ENCODE measurements at regions not wholly inside any gene's neighbourhood (a gene's known extent, or its start where the extent isn't known, plus 50 kb on each side); places are given as distances from the start of the nearest gene placed in this dataset.

- DNase-seq, result no peak
Observed at GRCh38 chr12:114302606-114303315, 103.2 kb downstream of the TBX5 start.

DNA sequence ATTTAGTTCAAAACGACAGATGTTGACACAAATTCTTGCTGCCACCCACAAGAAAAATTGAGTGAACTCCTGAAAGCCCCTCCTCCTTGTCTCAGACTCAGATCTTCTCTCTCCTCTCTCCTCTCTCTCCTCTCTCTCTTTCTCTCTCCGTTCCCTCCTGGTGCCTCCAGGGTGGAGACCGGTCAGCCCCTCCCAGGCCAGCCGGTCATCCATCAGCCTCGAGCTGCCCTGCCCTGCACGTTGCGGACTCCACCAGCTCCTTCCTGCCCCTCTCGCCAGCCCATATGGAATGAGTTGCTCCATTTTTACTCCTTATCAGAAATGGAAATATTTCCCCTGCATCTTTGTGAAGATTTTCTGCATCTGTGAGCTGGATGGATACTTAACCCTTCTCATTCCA, 103.8 kb downstream of the TBX5 start:
- DNase-seq, result no peak

GRCh38 chr12:114294303-114294685, 111.7 kb downstream of the TBX5 start:
- DNase-seq, result no peak

DNA sequence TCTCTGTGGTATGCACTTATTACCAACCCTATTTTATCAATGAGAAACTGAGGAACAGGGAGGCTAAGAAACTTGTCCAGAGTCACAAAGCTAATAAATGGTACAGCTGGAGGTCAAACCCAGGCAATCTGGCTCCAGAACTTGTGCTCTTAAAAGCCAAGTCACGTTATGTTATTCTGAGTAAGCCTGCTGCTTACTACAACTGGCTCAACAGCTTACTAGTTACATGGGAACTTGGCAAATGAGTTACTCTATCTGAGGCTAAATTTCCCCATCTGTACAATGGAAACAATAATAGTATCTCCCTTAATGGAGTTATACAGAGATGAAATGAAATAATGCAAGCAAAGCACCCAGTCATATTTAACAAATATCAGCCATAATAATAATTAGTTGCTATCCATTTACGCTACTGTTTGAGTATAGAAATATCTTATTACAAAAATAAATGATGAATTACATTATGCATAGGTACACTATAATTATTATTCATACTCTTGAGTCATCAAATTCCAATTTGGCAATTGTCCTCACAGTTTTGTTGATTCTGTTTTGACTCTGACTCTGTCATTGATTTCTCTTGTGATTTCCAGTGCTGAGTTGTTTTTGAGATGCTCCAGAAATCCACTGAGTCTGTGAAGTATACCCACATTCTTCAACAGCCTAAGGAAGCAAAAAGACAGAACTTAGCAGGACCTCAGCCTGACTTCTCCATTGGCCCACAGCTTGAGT, 112.2 kb downstream of the TBX5 start:
- DNase-seq, result no peak

DNA sequence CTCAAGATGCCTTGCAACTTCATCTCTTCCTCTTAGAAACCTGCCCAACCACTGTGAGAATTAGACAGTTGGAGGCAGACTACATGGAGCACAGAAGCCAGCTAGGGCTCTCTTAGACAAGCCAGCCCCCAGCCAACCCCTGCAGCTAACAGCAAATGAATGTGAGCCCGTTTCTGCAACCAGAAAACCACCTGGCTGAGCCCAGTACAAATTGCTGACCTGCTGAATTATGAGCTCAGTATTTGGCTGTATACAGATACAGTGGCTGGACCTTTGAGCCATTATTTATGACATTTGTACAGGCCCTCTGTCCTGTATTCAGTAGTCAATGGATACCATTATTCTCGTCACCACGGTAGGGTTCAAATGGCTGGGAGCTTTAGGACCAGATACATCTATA, 112.9 kb downstream of the TBX5 start:
- DNase-seq, result no peak

DNA sequence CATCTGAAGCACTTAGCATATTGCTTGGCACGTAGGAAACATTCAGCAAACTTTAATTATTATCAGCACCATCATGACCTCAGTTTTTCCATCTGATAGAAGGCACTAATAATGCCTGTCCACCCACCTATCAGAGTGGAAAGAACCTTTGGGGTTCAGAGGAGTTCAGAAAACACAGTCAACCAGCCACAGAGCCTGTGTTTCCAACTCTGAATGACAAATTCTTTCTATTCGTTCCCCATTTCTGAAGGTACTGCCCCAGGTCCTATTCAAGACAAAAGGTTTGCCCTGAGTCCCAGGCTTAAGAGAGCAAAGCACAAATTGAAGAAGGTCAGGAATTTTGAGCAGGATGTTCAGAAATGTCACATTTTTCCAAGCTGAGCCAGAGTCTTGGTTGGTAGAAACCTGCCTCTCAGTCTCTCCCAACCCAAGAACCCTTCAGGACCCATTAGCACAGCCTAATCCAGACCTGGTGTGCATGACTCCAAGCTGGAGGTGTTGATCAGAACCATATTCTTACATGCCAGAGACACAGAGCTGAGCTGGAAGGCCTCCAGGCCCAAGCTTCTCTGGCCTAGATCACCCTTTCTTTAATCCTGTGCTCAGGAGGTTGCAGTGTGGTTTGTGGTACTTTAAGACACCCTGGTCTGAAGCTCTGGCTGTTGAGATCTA, 114.4 kb downstream of the TBX5 start:
- no peak for DNase-seq

DNA sequence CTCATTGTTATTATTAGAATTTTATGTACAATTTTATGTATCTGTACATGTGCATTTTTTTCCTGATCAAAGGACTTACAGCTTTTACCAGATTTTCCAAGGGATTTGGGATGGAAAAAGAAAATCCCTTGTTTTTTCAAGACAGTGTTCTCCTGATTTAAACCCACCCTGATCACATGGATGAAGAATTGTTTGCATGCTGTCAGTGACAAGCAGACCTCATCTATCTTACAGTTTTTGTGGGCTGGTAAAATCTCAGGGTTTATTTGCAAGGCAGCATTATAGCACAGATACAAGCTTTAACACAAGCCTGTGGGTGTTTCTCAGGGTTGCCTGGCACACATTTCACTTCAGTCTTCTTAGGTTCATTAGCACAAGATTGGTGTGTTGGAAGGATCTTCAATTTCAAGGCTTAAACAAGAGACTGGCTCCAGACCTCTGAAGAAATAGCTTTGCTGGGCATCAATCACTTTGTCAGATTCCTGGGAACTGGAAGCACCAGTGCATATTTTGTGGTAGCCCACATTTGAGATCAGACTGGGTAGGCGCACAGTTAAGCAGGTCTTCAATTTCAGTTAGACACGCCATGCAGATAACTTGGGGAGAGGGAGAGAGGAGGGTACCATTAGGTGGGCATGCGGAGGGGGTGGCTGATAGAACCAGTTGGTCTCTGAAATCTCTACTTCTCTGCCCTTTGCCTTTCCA, 118.0 kb downstream of the TBX5 start:
- DNase-seq, result no peak

GRCh38 chr12:114286145-114286544, 119.8 kb downstream of the TBX5 start:
- no peak for DNase-seq

DNA sequence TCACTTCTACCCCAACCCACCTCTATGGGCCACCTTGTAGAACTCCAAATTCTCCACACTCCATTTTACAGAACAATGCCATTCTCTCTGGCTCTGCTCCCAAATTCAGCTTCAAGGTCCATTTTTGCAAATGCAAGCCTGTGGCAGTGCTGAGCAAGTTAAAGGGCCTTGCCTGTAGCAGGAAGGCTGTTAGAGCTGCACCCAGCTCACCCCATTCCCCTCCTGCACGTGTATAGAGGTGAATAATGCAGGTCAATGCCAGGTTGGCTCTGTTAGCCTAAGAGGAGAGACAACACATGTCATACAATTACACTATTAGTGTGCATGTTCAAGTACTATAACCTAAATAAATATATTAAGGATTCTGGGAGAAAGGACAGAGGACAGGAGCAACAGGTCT, 120.4 kb downstream of the TBX5 start:
- no peak for DNase-seq

DNA sequence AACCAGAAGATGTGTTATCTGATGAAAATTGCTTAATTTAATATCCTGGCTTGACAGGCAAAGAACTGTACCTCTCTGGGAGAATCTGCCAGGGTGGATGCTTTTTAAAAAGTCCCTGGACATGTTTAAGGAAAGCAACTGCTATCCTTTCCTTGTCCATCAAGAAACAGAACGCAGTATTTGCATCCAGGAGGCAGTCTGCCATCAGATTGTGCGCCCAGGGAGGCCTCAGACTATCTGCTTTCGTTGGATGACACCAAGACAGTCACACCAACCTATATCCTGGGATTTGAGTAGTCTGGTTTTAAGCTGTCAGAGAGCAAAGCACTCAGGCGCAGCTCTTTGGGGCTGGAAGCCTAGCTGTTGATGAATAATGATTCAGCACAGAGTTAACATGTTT, 121.9 kb downstream of the TBX5 start:
- no peak for DNase-seq

- no peak for DNase-seq
Observed at GRCh38 chr12:114275932-114276785, 129.8 kb downstream of the TBX5 start.

DNA sequence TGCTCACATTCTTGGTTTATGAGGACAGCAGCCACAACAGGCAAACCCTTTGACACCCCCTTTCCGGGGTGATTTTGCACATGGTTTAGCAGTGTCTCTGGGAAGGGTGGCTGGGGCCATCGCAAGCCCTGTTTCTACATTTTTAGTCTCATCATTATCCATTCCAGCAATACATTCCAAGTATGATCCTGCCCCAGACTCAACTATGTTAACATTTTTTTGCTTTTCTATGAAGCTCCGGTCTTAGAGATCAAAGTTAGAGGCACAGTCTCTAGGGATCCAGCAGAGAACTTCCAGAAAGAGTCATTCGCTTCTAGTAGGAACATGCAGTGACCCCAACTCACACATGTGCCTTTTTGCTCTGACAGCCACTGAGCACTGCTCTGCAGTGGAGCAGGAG, 130.9 kb downstream of the TBX5 start:
- no peak for DNase-seq

DNA sequence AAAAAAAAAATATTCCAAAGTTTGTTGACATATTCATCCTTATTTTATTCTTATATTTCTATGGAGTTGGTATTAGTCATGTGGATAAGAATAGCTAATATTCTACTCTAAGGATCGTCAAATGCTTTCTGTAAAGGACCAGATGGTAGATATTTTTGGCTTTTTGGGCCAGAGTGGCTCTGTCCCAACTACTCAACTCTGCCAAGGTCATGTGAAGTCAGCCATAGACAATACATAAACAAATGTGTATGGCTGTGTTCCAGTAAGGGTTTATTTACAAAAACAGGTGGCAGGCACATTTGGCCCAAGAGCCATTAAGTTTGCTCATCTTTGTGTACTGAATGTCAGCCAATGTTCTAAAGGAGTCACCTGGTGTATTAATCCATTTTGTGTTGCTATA, 131.8 kb downstream of the TBX5 start:
- no peak for DNase-seq

DNA sequence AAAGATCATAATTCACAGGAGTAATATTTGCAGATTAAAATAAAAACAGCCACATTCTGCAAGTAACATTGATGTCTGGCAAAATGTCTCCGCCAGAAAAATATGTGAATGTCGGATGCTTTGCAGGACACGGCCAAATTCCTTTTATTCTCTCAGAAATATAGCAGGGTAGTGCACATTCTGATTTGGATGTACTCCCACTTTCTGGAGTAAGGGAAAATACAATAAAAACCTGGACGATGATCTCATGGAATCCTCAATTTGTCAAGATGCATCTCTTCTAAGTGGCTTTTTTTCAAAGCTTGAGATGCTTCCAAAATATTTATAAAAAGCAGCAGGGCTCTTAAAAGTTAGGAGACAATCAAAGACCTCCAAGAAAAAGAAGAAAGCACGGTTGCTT, 133.3 kb downstream of the TBX5 start:
- no peak for DNase-seq

- DNase-seq, result no peak
Observed at GRCh38 chr12:114272071-114272470, 133.9 kb downstream of the TBX5 start.

GRCh38 chr12:114269153-114269552, 136.8 kb downstream of the TBX5 start:
- DNase-seq, result peak in 2 of 3 experiments; percentile 22 to 31

DNA sequence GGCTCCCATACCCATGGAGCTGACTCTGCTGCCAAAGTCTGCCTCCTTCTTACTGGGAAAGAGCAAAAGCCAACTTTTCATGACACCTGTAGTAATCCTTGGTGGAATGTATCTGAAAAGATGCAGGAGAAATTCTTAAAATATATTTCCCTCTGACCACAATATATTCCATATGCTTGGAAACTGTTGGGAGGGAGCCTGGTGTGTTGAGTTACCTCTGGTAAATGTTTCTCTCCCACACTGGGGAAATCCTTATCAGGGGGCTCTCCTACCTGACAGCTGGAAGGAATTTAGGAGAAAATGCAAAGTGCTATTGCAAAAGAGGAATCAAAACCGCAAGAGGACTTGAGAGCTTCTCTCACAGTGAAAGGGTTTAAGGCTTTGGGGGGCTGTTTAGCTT, 139.4 kb downstream of the TBX5 start:
- DNase-seq, result no peak

GRCh38 chr12:114265036-114265435, 140.9 kb downstream of the TBX5 start:
- no peak for DNase-seq

DNA sequence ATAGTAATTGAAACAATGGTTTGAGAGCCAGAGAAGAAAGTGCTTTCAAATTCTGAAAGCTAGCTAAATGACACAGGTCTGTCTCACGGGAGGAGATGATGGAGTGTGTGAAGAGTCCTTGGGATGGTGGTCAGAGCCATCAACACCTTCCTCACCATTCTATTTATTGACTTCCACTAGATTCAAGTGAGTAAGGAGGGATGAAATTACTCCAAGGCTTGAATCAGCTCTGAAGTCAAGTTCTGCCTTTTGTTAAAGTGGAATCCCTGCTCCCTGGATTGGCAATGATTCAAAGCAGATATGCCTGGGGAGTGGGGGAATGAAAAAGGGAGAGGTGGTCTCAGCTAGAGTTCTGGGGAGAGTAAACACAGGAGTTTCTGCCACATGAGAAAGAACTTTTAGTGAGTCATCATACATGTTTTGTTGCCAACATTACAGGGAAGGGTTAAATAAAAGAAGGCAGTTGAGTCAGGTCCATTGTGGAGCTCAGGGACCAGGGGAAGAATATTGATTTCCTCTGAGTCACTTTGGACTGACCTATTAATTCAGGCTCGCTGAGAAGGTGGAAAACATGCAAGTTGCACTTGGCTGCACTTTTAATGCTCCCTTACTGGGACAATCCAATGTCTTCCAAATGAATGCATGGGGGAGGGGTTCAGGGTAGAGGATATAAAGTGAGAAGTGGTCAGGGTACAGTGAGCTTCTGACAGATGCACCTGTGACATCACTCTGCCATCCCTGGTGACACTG, 142.7 kb downstream of the TBX5 start:
- DNase-seq, result peak in 1 of 3 experiments; percentile 16

DNA sequence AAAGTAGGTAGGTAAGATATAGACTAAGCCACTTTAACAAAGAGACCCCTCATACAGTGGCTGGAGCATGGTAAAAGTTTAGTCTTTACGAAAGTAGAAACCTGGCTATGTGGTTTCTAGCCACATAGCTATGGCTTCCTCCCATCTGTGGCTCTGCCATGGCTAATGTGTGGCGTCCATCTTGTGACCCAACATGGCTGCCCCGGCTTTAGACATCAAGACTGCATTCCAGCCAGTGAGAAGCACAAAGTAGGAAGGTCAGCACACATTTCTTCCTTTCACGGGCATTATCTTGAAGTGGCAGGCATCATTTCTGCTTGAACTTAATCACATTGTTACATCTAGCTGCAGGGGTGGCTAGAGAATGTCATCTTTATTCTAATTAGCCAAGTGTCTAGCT, 148.3 kb downstream of the TBX5 start:
- DNase-seq, result no peak

GRCh38 chr12:114254998-114255397, 150.9 kb downstream of the TBX5 start:
- DNase-seq, result no peak
